Calu3 (cell line): ENCODE measurements at regions not wholly inside any gene's neighbourhood (a gene's known extent, or its start where the extent isn't known, plus 50 kb on each side); places are given as distances from the start of the nearest gene placed in this dataset.
A peak's percentile ranks its signal among the peaks of the same experiment; 100 is the strongest.
"Not testable (repeated sequence)": the region's sequence is repeated elsewhere in the genome, so short reads cannot be mapped to it uniquely, and the experiment has no call there.

ENCODE experiments used
- BruUV-seq: library from RNA; stranded (reverse); fragments of 400-500 nt; replicated peaks from 2 replicates; lab custom pipeline; 2021; lab: Mats Ljungman, UMichigan
- CTCF ChIA-PET: fragments of 300-600 bp; sonication (Branson Sonifier 250); formaldehyde crosslinking; loops from one replicate; lab custom pipeline; 2022; ENCODE audit warnings: antibody characterized with exemption; lab: Charles Lee
- DNase-seq: peaks from one replicate; pipeline ENCODE4 v3.0.0; 2022
- H3K27ac Mint-ChIP-seq: one replicate; pipeline ENCODE4 v1.8.0; 2022; ENCODE audit warnings: mixed read lengths; ENCODE audit not compliant: unreplicated experiment
- H3K27me3 Mint-ChIP-seq: one replicate; pipeline ENCODE4 v1.8.0; 2022; ENCODE audit warnings: mixed read lengths; ENCODE audit not compliant: unreplicated experiment
- H3K36me3 Mint-ChIP-seq: one replicate; pipeline ENCODE4 v1.8.0; 2022; ENCODE audit warnings: mild to moderate bottlenecking, moderate library complexity, mixed read lengths; ENCODE audit not compliant: insufficient read depth, unreplicated experiment
- H3K4me1 Mint-ChIP-seq: one replicate; pipeline ENCODE4 v1.8.0; 2022; ENCODE audit warnings: mild to moderate bottlenecking, low read depth, mixed read lengths; ENCODE audit not compliant: unreplicated experiment
- H3K4me3 Mint-ChIP-seq: one replicate; pipeline ENCODE4 v1.8.0; 2022; ENCODE audit warnings: mild to moderate bottlenecking, low read depth, moderate library complexity, mixed read lengths; ENCODE audit not compliant: unreplicated experiment
- H3K9me3 Mint-ChIP-seq: one replicate; pipeline ENCODE4 v1.8.0; 2022; ENCODE audit warnings: low read depth, mixed read lengths; ENCODE audit not compliant: unreplicated experiment
- CTCF ChIP-seq: fragments of 200-600 bp; IDR thresholded peaks from one replicate; pipeline ENCODE4 v1.8.0; 2022; ENCODE audit warnings: antibody characterized with exemption; ENCODE audit not compliant: unreplicated experiment
- intact Hi-C: fragments of 100-400 bp; cut with micrococcal nuclease; formaldehyde crosslinking; loops from one replicate; pipeline ENCODE4 v1.10.0; 2022; ENCODE audit not compliant: unreplicated experiment

GRCh38 chr6:94835264-94835663 is 742.1 kb upstream of the MANEA start:
- H3K36me3 Mint-ChIP-seq: no peaks in the 10 kb centered on the region
- no peak for DNase-seq
- H3K4me3 Mint-ChIP-seq: no peak overlapping the region

DNA sequence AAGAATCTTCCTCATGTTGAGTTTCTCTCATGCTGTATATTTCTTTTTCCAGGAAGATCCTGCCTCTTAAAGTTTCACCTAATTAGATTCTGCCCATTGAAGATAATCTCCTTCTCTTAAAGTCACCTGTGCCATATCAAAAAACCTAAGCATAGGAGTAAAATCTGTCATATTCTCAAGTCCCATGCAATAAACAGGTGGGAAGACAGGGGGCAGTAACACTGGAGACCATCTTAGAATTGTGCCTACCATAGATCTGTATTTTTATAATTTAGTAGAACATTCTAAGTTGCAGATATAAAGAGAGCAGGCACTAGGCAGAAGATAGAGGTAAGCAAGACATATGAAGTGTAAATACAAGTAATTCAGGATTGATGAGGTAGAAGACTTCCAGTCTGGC is 763.5 kb upstream of the MANEA start:
- no peak for DNase-seq
- no peak for TF ChIP-seq CTCF
- Mint-ChIP-seq H3K27me3 (no peaks in the 10 kb centered on the region), H3K36me3 (no peaks in the 10 kb centered on the region), H3K4me3 (no peak overlapping the region), H3K4me1 (no peaks in the 10 kb centered on the region), H3K9me3 (peaks cover 6% of the 10 kb centered on the region), H3K27ac (no peak overlapping the region)
- intact Hi-C loops: no loop called here
- BruUV-seq: no TSS peak
- CTCF ChIA-PET: no interaction called here

More at GRCh38 chr6:94835264-94835663, 742.1 kb upstream of the MANEA start:
- no peaks in the 10 kb centered on the region for H3K27me3 Mint-ChIP-seq
- no peak overlapping the region for H3K27ac Mint-ChIP-seq
- BruUV-seq: no TSS peak
- H3K9me3 Mint-ChIP-seq: peaks cover 6% of the 10 kb centered on the region
- no peak for TF ChIP-seq CTCF
- CTCF ChIA-PET: no interaction called here
- H3K4me1 Mint-ChIP-seq: no peaks in the 10 kb centered on the region
- intact Hi-C loops: no loop called here

- H3K4me3 Mint-ChIP-seq: no peak overlapping the region
- no TSS peak for BruUV-seq
- intact Hi-C loops: no loop called here
- peaks cover 9% of the 10 kb centered on the region for H3K9me3 Mint-ChIP-seq
- no peak overlapping the region for H3K27ac Mint-ChIP-seq
- TF ChIP-seq CTCF: no peak
- no peaks in the 10 kb centered on the region for H3K36me3 Mint-ChIP-seq
- H3K27me3 Mint-ChIP-seq: no peaks in the 10 kb centered on the region
- no peaks in the 10 kb centered on the region for H3K4me1 Mint-ChIP-seq
- DNase-seq: no peak
- CTCF ChIA-PET: no interaction called here
These were observed 776.0 kb upstream of the MANEA start for GRCh38 chr6:94801344-94801743.

- no peak for TF ChIP-seq CTCF
These were observed 791.8 kb upstream of the MANEA start for GRCh38 chr6:94785514-94785913.

DNA sequence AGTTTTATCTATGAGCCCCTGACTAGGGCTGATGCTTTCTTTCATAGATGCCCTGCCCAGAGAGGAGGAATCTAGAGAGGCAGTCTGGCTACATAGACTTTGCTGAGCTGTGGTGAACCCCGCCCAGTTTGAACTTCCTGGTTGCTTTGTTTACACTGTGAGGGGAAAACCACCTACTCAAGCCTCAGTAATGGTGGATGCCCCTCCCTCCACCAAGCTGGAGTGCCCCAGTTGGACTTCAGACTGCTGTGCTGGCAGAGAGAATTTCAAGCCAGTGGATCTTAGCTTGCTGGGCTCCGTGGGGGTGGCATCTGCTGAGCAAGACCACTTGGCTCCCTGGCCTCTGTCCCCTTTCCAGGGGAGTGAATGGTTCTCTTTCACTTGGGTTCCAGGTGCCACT is 792.3 kb upstream of the MANEA start:
- peaks cover 15% of the 10 kb centered on the region for H3K9me3 Mint-ChIP-seq
- CTCF ChIA-PET, intact Hi-C loops, H3K4me1 Mint-ChIP-seq, H3K27me3 Mint-ChIP-seq, H3K36me3 Mint-ChIP-seq, H3K27ac Mint-ChIP-seq, H3K4me3 Mint-ChIP-seq, BruUV-seq: not testable (repeated sequence)
- peak; percentile 54 for DNase-seq

More at GRCh38 chr6:94785514-94785913, 791.8 kb upstream of the MANEA start:
- H3K4me3 Mint-ChIP-seq: no peak overlapping the region
- no TSS peak for BruUV-seq
- H3K36me3 Mint-ChIP-seq: no peaks in the 10 kb centered on the region
- no peaks in the 10 kb centered on the region for H3K27me3 Mint-ChIP-seq
- no peak for DNase-seq
- no peaks in the 10 kb centered on the region for H3K4me1 Mint-ChIP-seq
- H3K27ac Mint-ChIP-seq: no peak overlapping the region
- H3K9me3 Mint-ChIP-seq: peaks cover 15% of the 10 kb centered on the region
- intact Hi-C loops: no loop called here
- CTCF ChIA-PET: no interaction called here
